HCT116 (cell line): ENCODE measurements at regions not wholly inside any gene's neighbourhood (a gene's known extent, or its start where the extent isn't known, plus 50 kb on each side); places are given as distances from the start of the nearest gene placed in this dataset.

Source experiments
- ATAC-seq: fragments of 200-7000 bp; cut with Tn5 transposase; 2 replicates; pipeline ENCODE4 v1.9.1; 2020; ENCODE audit warnings: mild to moderate bottlenecking, moderate library complexity
- BruUV-seq: library from RNA; stranded (reverse); fragments of 400-500 nt; replicated peaks from 2 replicates; lab custom pipeline; 2021; lab: Mats Ljungman, UMichigan
- CTCF ChIA-PET: fragments of 300-600 bp; sonication (Branson Sonifier 250); formaldehyde crosslinking; loops from one replicate; lab custom pipeline; 2021; ENCODE audit warnings: antibody characterized with exemption; lab: Charles Lee
- POLR2A ChIA-PET: fragments of 300-600, 350-600 bp; sonication (Branson Sonifier 250); formaldehyde crosslinking; loops from one replicate; lab custom pipeline; 2021; ENCODE audit warnings: antibody characterized with exemption; lab: Charles Lee
- RAD21 ChIA-PET, 2 experiments: fragments of 300-600 bp; sonication (Branson Sonifier 250); formaldehyde crosslinking; loops; one replicate each; lab custom pipeline; 2023; ENCODE audit warnings: low total read pairs in 2 of 2; ENCODE audit not compliant: uncharacterized antibody in 2 of 2, unreplicated experiment in 2 of 2, low non-redundant PET in 1 of 2; lab: Charles Lee
- DNase-seq: peaks from one replicate; pipeline ENCODE4 v3.0.0-alpha.2; 2010; ENCODE audit warnings: low read depth, low spot score
- H2AFZ ChIP-seq: fragments of 200-600 bp; shearing (Covaris generic), sonication (generic); 2 replicates; pipeline ENCODE4 v1.6.1; 2017; ENCODE audit warnings: low read depth, mixed run types, mixed read lengths, antibody characterized with exemption, low read length; ENCODE audit not compliant: poor library complexity, severe bottlenecking
- H3K27ac ChIP-seq: 2 replicates; pipeline ENCODE4 v1.5.1; 2012; ENCODE audit warnings: low read depth, low read length
- H3K27me3 ChIP-seq: fragments of 200-600 bp; sonication (generic); 2 replicates; pipeline ENCODE4 v1.6.1; 2016; ENCODE audit warnings: mixed run types, low read length, mixed read lengths; ENCODE audit not compliant: insufficient read depth
- H3K36me3 ChIP-seq, 2 experiments: fragments of 200-500 bp in 1 of 2; fragments of 200-600 bp in 1 of 2; sonication (Bioruptor generic) in 1 of 2; sonication (generic) in 1 of 2; 2 replicates each; pipeline versions ENCODE4 v1.5.1 to v1.6.1; 2014 to 2016; ENCODE audit warnings: low read length in 2 of 2, inconsistent platforms in 1 of 2, mixed read lengths in 1 of 2, mixed run types in 1 of 2; ENCODE audit not compliant: insufficient read depth in 2 of 2, control insufficient read depth in 1 of 2
- H3K4me1 ChIP-seq, 2 experiments: fragments of 200-600 bp in 1 of 2; sonication (generic) in 1 of 2; 2 replicates each; pipeline versions ENCODE4 v1.5.1 to v1.6.1; 2012 to 2017; ENCODE audit warnings: low read length in 2 of 2, inconsistent platforms in 1 of 2, mild to moderate bottlenecking in 1 of 2, mixed read lengths in 1 of 2, mixed run types in 1 of 2, moderate library complexity in 1 of 2; ENCODE audit not compliant: insufficient read depth in 2 of 2, control insufficient read depth in 1 of 2
- H3K4me2 ChIP-seq: fragments of 200-600 bp; sonication (generic); 2 replicates; pipeline ENCODE4 v1.6.1; 2017; ENCODE audit warnings: mixed run types, low read length, mixed read lengths
- H3K4me3 ChIP-seq, 2 experiments: fragments of 200-600 bp in 1 of 2; sonication (generic) in 1 of 2; replicated peaks in 1 of 2; 2 replicates each; pipeline ENCODE4 v1.5.1; 2011 to 2016; ENCODE audit warnings: low read length in 2 of 2, control low read depth in 1 of 2, low read depth in 1 of 2, mild to moderate bottlenecking in 1 of 2, mixed read lengths in 1 of 2, mixed run types in 1 of 2
- H3K79me2 ChIP-seq: fragments of 200-600 bp; sonication (generic); 2 replicates; pipeline ENCODE4 v1.6.1; 2017; ENCODE audit warnings: mild to moderate bottlenecking, mixed run types, low read length, moderate library complexity, mixed read lengths; ENCODE audit not compliant: insufficient read depth
- H3K9ac ChIP-seq: fragments of 200-600 bp; sonication (generic); 2 replicates; pipeline ENCODE4 v1.6.1; 2016; ENCODE audit warnings: low read length, mixed read lengths
- H3K9me2 ChIP-seq: fragments of 200-600 bp; sonication (generic), shearing (Covaris generic); 2 replicates; pipeline ENCODE4 v1.6.1; 2017; ENCODE audit warnings: mixed run types, mild to moderate bottlenecking, moderate library complexity; ENCODE audit not compliant: insufficient read depth
- H3K9me3 ChIP-seq, 2 experiments: fragments of 200-500 bp in 1 of 2; fragments of 200-600 bp in 1 of 2; sonication (Bioruptor generic) in 1 of 2; sonication (generic) in 1 of 2; 2 replicates each; pipeline ENCODE4 v1.6.1; 2014 to 2017; ENCODE audit warnings: low read length in 2 of 2, mixed read lengths in 2 of 2, inconsistent platforms in 1 of 2, low read depth in 1 of 2, mild to moderate bottlenecking in 1 of 2, mixed run types in 1 of 2, moderate library complexity in 1 of 2; ENCODE audit not compliant: control insufficient read depth in 1 of 2, insufficient read depth in 1 of 2
- H4K20me1 ChIP-seq: fragments of 200-600 bp; sonication (generic), shearing (Covaris generic); 2 replicates; pipeline ENCODE4 v1.6.1; 2017; ENCODE audit warnings: mixed run types, mild to moderate bottlenecking, moderate library complexity; ENCODE audit not compliant: insufficient read depth
- CBX3 ChIP-seq: IDR thresholded peaks from 2 replicates; pipeline ENCODE4 v1.6.1; 2012; ENCODE audit warnings: low read depth
- CEBPB ChIP-seq: IDR thresholded peaks from 2 replicates; pipeline ENCODE4 v1.6.1; 2012; ENCODE audit warnings: low read depth
- EGR1 ChIP-seq: IDR thresholded peaks from 2 replicates; pipeline ENCODE4 v1.6.1; 2012; ENCODE audit warnings: low read depth
- EZH2 ChIP-seq: fragments of 200-600 bp; sonication (generic); IDR thresholded peaks from 2 replicates; pipeline ENCODE4 v1.6.1; 2017; ENCODE audit warnings: antibody characterized with exemption, mixed run types
- EZH2phosphoT487 ChIP-seq: fragments of 200-600 bp; IDR thresholded peaks from 2 replicates; pipeline ENCODE4 v1.6.1; 2018; ENCODE audit warnings: antibody characterized with exemption, borderline replicate concordance
- FOSL1 ChIP-seq: IDR thresholded peaks from 2 replicates; pipeline ENCODE4 v1.6.1; 2012; ENCODE audit warnings: low read depth
- JUND ChIP-seq: IDR thresholded peaks from 2 replicates; pipeline ENCODE4 v1.6.1; 2012
- POLR2A ChIP-seq: IDR thresholded peaks from 2 replicates; pipeline ENCODE4 v1.7.0; 2011; ENCODE audit warnings: borderline replicate concordance; ENCODE audit not compliant: insufficient read depth, insufficient read length; ENCODE audit errors: extremely low read depth
- RAD21 ChIP-seq: IDR thresholded peaks from 2 replicates; pipeline ENCODE4 v1.6.1; 2012; ENCODE audit warnings: low read depth, mild to moderate bottlenecking
- SIN3A ChIP-seq: IDR thresholded peaks from 2 replicates; pipeline ENCODE4 v1.6.1; 2012; ENCODE audit warnings: low read depth
- SP1 ChIP-seq: IDR thresholded peaks from 2 replicates; pipeline ENCODE4 v1.6.1; 2012; ENCODE audit warnings: low read depth
- TCF7L2 ChIP-seq: IDR thresholded peaks from 2 replicates; pipeline ENCODE4 v1.7.0; 2011; ENCODE audit warnings: borderline replicate concordance, inconsistent platforms; ENCODE audit not compliant: insufficient read depth, insufficient read length; ENCODE audit errors: extremely low read depth
- YY1 ChIP-seq: IDR thresholded peaks from 2 replicates; pipeline ENCODE4 v1.6.1; 2011; ENCODE audit warnings: low read length, low read depth, moderate library complexity, mild to moderate bottlenecking; ENCODE audit not compliant: insufficient replicate concordance; ENCODE audit errors: extremely low read depth
- ZFX ChIP-seq: fragments of 450-650 bp; IDR thresholded peaks from 2 replicates; pipeline ENCODE4 v1.6.1; 2017
- intact Hi-C: fragments of 100-400 bp; cut with micrococcal nuclease; formaldehyde crosslinking; loops from 2 replicates; pipeline ENCODE4 v1.10.0; 2022
- TF ChIP-seq, protein P1 (sequence below): IDR thresholded peaks from 2 replicates; pipeline ENCODE4 v1.6.1; 2011; ENCODE audit warnings: mild to moderate bottlenecking, low read length, moderate library complexity; ENCODE audit not compliant: insufficient replicate concordance; ENCODE audit errors: extremely low read depth
- TF ChIP-seq, protein P2 (sequence below): IDR thresholded peaks from 2 replicates; pipeline ENCODE4 v1.6.1; 2012
- TF ChIP-seq, protein P3 (sequence below), 3 experiments: fragments of 200-600 bp in 1 of 3; sonication (generic) in 1 of 3; IDR thresholded peaks in 2 of 3; conservative IDR thresholded peaks in 1 of 3; 2 replicates each; pipeline ENCODE4 v1.5.1; 2012 to 2017; ENCODE audit warnings: low read depth in 2 of 3, low read length in 2 of 3, antibody characterized with exemption in 1 of 3, borderline replicate concordance in 1 of 3, control low read depth in 1 of 3, mild to moderate bottlenecking in 1 of 3, mixed read lengths in 1 of 3, mixed run types in 1 of 3, moderate library complexity in 1 of 3; ENCODE audit not compliant: insufficient read depth in 1 of 3
- TF ChIP-seq, protein P4 (sequence below): IDR thresholded peaks from 2 replicates; pipeline ENCODE4 v1.6.1; 2012; ENCODE audit warnings: low read depth
- TF ChIP-seq, protein P5 (sequence below): IDR thresholded peaks from 2 replicates; pipeline ENCODE4 v1.6.1; 2012

DNA sequence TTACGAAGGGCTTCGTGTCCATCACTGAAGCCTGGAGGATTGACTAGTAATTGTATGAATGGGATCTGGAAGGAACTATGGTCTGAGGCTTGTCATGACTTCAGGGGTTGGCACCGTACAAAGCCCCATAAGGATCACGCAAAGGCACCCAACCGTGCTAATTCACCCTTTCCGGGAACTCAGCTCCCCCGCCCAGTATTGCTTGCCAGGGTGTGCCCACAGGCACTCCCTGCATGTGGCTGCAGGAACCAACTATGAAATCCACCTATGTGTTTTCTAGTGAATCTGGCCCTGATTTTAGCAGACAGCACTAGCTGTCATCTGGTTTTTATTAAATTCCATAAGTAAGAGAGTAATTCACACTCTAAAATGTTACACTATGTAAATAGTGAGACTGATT is 139.2 kb downstream of the TM2D1 start:
- intact Hi-C loops, result loop anchor here (10.0 kb wide), 1 partner anchor 531 kb away; no protein-coding TSS in a partner anchor
- RAD21 ChIA-PET, result no interaction called here

More for the DNA sequence above, 139.2 kb downstream of the TM2D1 start:
- CTCF ChIA-PET, result no interaction called here
- Histone ChIP-seq H4K20me1 (no peaks in the 10 kb centered on the region), H2AFZ (no peak overlapping the region), H3K27me3 (no peaks in the 10 kb centered on the region), H3K4me1 (peaks cover 0 to 3% of the 10 kb centered on the region in 2 experiments; a peak in 2 of 4 replicates), H3K27ac (no peak overlapping the region), H3K36me3 (no peaks in the 10 kb centered on the region), H3K9me3 (no peaks in the 10 kb centered on the region), H3K4me2 (no peak overlapping the region), H3K79me2 (no peaks in the 10 kb centered on the region), H3K9ac (no peak overlapping the region), H3K4me3 (no peak overlapping the region), H3K9me2 (no peaks in the 10 kb centered on the region)
- no TSS peak for BruUV-seq
- ATAC-seq (no peak), DNase-seq (no peak)
- POLR2A ChIA-PET, result no interaction called here
- TF ChIP-seq JUND (no peak), EZH2phosphoT487 (no peak), RAD21 (no peak), SIN3A (no peak), EGR1 (no peak), FOSL1 (no peak), EZH2 (no peak), CBX3 (no peak), POLR2A (no peak), ZFX (no peak), CEBPB (no peak), YY1 (no peak), SP1 (no peak), TCF7L2 (no peak)
- TF ChIP-seq, protein P1, sequence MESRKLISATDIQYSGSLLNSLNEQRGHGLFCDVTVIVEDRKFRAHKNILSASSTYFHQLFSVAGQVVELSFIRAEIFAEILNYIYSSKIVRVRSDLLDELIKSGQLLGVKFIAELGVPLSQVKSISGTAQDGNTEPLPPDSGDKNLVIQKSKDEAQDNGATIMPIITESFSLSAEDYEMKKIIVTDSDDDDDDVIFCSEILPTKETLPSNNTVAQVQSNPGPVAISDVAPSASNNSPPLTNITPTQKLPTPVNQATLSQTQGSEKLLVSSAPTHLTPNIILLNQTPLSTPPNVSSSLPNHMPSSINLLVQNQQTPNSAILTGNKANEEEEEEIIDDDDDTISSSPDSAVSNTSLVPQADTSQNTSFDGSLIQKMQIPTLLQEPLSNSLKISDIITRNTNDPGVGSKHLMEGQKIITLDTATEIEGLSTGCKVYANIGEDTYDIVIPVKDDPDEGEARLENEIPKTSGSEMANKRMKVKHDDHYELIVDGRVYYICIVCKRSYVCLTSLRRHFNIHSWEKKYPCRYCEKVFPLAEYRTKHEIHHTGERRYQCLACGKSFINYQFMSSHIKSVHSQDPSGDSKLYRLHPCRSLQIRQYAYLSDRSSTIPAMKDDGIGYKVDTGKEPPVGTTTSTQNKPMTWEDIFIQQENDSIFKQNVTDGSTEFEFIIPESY, result no peak
- TF ChIP-seq, protein P2, sequence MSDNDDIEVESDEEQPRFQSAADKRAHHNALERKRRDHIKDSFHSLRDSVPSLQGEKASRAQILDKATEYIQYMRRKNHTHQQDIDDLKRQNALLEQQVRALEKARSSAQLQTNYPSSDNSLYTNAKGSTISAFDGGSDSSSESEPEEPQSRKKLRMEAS, result no peak
- TF ChIP-seq, protein P3, sequence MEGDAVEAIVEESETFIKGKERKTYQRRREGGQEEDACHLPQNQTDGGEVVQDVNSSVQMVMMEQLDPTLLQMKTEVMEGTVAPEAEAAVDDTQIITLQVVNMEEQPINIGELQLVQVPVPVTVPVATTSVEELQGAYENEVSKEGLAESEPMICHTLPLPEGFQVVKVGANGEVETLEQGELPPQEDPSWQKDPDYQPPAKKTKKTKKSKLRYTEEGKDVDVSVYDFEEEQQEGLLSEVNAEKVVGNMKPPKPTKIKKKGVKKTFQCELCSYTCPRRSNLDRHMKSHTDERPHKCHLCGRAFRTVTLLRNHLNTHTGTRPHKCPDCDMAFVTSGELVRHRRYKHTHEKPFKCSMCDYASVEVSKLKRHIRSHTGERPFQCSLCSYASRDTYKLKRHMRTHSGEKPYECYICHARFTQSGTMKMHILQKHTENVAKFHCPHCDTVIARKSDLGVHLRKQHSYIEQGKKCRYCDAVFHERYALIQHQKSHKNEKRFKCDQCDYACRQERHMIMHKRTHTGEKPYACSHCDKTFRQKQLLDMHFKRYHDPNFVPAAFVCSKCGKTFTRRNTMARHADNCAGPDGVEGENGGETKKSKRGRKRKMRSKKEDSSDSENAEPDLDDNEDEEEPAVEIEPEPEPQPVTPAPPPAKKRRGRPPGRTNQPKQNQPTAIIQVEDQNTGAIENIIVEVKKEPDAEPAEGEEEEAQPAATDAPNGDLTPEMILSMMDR (IDR thresholded peaks at IDR 0.05 in 2 of 3, conservative IDR thresholded peaks at IDR 0.05 in 1 of 3; ENCODE audit: borderline replicate concordance in 1 of 3, insufficient read depth in 1 of 3, low read depth in 2 of 3, low read length in 2 of 3), result no peak
- TF ChIP-seq, protein P4, sequence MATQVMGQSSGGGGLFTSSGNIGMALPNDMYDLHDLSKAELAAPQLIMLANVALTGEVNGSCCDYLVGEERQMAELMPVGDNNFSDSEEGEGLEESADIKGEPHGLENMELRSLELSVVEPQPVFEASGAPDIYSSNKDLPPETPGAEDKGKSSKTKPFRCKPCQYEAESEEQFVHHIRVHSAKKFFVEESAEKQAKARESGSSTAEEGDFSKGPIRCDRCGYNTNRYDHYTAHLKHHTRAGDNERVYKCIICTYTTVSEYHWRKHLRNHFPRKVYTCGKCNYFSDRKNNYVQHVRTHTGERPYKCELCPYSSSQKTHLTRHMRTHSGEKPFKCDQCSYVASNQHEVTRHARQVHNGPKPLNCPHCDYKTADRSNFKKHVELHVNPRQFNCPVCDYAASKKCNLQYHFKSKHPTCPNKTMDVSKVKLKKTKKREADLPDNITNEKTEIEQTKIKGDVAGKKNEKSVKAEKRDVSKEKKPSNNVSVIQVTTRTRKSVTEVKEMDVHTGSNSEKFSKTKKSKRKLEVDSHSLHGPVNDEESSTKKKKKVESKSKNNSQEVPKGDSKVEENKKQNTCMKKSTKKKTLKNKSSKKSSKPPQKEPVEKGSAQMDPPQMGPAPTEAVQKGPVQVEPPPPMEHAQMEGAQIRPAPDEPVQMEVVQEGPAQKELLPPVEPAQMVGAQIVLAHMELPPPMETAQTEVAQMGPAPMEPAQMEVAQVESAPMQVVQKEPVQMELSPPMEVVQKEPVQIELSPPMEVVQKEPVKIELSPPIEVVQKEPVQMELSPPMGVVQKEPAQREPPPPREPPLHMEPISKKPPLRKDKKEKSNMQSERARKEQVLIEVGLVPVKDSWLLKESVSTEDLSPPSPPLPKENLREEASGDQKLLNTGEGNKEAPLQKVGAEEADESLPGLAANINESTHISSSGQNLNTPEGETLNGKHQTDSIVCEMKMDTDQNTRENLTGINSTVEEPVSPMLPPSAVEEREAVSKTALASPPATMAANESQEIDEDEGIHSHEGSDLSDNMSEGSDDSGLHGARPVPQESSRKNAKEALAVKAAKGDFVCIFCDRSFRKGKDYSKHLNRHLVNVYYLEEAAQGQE, result no peak
- TF ChIP-seq, protein P5, sequence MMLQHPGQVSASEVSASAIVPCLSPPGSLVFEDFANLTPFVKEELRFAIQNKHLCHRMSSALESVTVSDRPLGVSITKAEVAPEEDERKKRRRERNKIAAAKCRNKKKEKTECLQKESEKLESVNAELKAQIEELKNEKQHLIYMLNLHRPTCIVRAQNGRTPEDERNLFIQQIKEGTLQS, result no peak
